ENCODE measurements at regions not wholly inside any gene's neighbourhood (a gene's known extent, or its start where the extent isn't known, plus 50 kb on each side); places are given as distances from the start of the nearest gene placed in this dataset.

DNA sequence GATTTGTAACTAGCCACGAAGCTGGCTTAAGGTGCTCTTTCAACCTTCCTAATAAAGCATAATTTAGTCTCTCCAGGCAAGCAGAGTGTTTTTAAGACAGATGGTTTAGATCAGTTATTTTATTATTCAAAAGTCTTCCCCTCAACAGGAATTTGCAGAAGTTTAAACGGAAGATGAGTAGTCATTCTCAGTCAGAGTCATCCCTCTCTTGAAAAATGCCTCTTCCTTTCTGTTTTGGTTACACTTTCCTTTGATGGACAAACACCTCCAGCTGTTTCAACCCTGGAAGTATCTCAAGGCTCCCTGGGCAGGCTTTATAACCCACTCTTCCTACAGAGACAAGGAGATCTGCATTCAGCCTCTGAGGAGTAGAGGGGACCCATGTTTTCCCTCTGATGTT lies 60.3 kb upstream of the POU2AF2 start:
- TF ChIP-seq, protein P1, sequence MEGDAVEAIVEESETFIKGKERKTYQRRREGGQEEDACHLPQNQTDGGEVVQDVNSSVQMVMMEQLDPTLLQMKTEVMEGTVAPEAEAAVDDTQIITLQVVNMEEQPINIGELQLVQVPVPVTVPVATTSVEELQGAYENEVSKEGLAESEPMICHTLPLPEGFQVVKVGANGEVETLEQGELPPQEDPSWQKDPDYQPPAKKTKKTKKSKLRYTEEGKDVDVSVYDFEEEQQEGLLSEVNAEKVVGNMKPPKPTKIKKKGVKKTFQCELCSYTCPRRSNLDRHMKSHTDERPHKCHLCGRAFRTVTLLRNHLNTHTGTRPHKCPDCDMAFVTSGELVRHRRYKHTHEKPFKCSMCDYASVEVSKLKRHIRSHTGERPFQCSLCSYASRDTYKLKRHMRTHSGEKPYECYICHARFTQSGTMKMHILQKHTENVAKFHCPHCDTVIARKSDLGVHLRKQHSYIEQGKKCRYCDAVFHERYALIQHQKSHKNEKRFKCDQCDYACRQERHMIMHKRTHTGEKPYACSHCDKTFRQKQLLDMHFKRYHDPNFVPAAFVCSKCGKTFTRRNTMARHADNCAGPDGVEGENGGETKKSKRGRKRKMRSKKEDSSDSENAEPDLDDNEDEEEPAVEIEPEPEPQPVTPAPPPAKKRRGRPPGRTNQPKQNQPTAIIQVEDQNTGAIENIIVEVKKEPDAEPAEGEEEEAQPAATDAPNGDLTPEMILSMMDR (IDR thresholded peaks at IDR 0.05), result no peak
- TF ChIP-seq EP300 (IDR thresholded peaks at IDR 0.05) (no peak), POLR2A (IDR thresholded peaks at IDR 0.05) (no peak)
